NCI-H2107 treated with DMSO at 0.1 percent for 48 hours (cell line): ENCODE measurements at regions not wholly inside any gene's neighbourhood (a gene's known extent, or its start where the extent isn't known, plus 50 kb on each side); places are given as distances from the start of the nearest gene placed in this dataset.
"Not testable (repeated sequence)": the region's sequence is repeated elsewhere in the genome, so short reads cannot be mapped to it uniquely, and the experiment has no call there.

Experiments used
- DNase-seq: peaks from one replicate; lab custom pipeline; 2025; ENCODE audit not compliant: unreplicated experiment; lab: John Stamatoyannopoulos, UW

- DNase-seq = peak; percentile 60
Observed at GRCh38 chr1:163472651-163473248, 151.0 kb downstream of the NUF2 start.

- DNase-seq = no peak
Observed at GRCh38 chr1:163477276-163477830, 155.6 kb downstream of the NUF2 start.

- not testable (repeated sequence) for DNase-seq
Observed at GRCh38 chr1:163498391-163499330, 176.9 kb downstream of the NUF2 start.

- no peak for DNase-seq
Observed at GRCh38 chr1:163504331-163504978, 182.7 kb downstream of the NUF2 start.

GRCh38 chr1:163509114-163509513, 187.4 kb downstream of the NUF2 start:
- DNase-seq = no peak

- DNase-seq = no peak
Observed at GRCh38 chr1:163512349-163512989, 190.7 kb downstream of the NUF2 start.

- no peak for DNase-seq
Observed at GRCh38 chr1:163523375-163524029, 201.7 kb downstream of the NUF2 start.

- DNase-seq = no peak
Observed at GRCh38 chr1:163528710-163529348, 207.1 kb downstream of the NUF2 start.

- DNase-seq = no peak
Observed at GRCh38 chr1:163531345-163531744, 209.6 kb downstream of the NUF2 start.

GRCh38 chr1:163535401-163535800, 213.6 kb downstream of the NUF2 start:
- no peak for DNase-seq

- peak; percentile 56 for DNase-seq
Observed at GRCh38 chr1:163535807-163536206, 214.1 kb downstream of the NUF2 start.

GRCh38 chr1:163537809-163538208, 216.1 kb downstream of the NUF2 start:
- DNase-seq = no peak

GRCh38 chr1:163538667-163539066, 216.9 kb downstream of the NUF2 start:
- no peak for DNase-seq

- no peak for DNase-seq
Observed at GRCh38 chr1:163540727-163541126, 219.0 kb downstream of the NUF2 start.

- DNase-seq = no peak
Observed at GRCh38 chr1:163544441-163544840, 222.7 kb downstream of the NUF2 start.

GRCh38 chr1:163558162-163558561, 236.4 kb downstream of the NUF2 start:
- DNase-seq = no peak

GRCh38 chr1:163561580-163562295, 240.0 kb downstream of the NUF2 start:
- peak; percentile 96 for DNase-seq

- DNase-seq = no peak
Observed at GRCh38 chr1:163562355-163562754, 240.6 kb downstream of the NUF2 start.

GRCh38 chr1:163565166-163565565, 243.4 kb downstream of the NUF2 start:
- no peak for DNase-seq
